ENCODE measurements at regions not wholly inside any gene's neighbourhood (a gene's known extent, or its start where the extent isn't known, plus 50 kb on each side); places are given as distances from the start of the nearest gene placed in this dataset.

DNA sequence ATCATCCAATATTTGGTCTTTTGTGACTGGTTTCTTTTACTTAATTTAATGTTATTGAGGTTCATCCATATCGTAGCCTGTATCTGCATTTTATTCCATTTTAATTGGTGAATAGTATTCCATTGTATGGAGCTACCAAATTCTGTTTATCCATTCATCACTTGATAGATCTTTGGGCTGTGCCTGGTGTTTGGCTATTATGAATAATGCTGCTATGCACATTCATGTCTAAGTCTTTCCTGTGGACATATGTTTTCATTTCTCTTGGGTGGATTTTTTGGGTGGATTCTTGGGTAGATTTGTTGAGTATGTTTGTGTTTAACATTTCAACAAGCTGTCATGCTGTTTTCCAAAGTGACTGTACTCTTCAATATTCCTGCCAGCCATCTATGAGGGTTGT lies 52.5 kb upstream of the NEDD4L start:
- ATAC-seq (ENCODE audit: low read depth), result no peak
- no peaks in the 10 kb centered on the region for H3K36me3 Mint-ChIP-seq
- H3K4me1 Mint-ChIP-seq, result no peaks in the 10 kb centered on the region
- no peak overlapping the region for H3K4me3 Mint-ChIP-seq
- no peak for DNase-seq (ENCODE audit: low spot score in 2 of 2)
- H3K27me3 Mint-ChIP-seq, result peaks cover 2% of the 10 kb centered on the region
- no peak overlapping the region for H3K27ac Mint-ChIP-seq
- no peaks in the 10 kb centered on the region for H3K9me3 Mint-ChIP-seq

DNA sequence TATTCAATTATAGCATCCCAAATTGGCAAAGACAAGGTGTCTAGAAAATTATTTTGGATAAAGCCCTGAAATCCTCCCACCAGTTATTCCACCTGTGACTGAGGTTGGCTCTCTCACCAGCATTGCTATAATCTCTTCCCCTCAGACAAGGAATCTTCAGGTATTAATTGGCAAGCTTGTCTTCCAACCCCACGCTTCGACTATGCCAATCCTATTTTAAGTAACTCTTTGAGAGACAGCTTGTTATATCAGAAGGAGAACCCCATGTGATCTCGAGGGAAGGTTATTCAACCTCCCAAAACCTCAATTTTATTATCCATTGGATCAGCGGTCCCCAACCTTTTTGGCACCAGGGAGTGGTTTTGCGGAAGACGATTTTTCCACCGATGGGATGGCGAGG lies 54.5 kb upstream of the NEDD4L start:
- H3K27me3 Mint-ChIP-seq, result peaks cover 2% of the 10 kb centered on the region
- DNase-seq (ENCODE audit: low spot score in 2 of 2), result no peak
- no peaks in the 10 kb centered on the region for H3K4me1 Mint-ChIP-seq
- ATAC-seq (ENCODE audit: low read depth), result no peak
- no peaks in the 10 kb centered on the region for H3K9me3 Mint-ChIP-seq
- H3K36me3 Mint-ChIP-seq, result no peaks in the 10 kb centered on the region
- no peak overlapping the region for H3K4me3 Mint-ChIP-seq
- H3K27ac Mint-ChIP-seq, result no peak overlapping the region

DNA sequence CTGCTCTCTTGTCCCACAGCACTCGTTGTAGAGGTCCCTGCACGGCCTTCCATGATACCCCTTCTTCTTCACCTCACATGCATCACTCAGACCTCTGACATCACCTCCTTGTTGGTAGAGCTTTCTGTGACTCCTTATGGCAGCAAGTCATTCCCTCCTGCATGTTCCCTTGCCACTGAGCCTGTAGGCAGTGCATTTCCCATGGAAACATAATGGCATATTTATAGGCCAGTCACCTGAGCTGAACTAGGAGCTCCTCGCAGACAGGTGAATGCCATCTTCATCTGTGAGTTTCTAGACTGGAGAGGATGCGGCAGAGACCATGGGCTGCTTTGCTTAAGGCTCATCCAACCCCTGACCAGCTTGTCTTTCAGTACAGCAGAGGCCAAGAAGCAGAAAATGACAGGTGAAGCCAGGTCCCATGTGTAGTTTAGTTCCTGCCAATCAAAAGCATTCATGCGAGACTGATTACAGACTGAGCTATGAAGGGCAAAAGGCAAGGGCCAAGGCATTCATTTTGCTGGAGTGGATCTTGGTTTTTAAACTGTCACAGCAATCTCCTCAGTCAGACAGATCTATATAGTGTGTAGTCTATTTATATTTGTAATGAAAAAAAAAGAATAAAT lies 59.4 kb upstream of the NEDD4L start:
- Mint-ChIP-seq H3K4me1 (peaks cover 7% of the 10 kb centered on the region), H3K9me3 (no peaks in the 10 kb centered on the region), H3K36me3 (no peaks in the 10 kb centered on the region), H3K4me3 (no peak overlapping the region), H3K27ac (no peak overlapping the region), H3K27me3 (no peaks in the 10 kb centered on the region)
- ATAC-seq (ENCODE audit: low read depth), result no peak
- DNase-seq (ENCODE audit: low spot score in 2 of 2), result no peak

GRCh38 chr18:57983965-57984364 lies 60.1 kb upstream of the NEDD4L start:
- no peak overlapping the region for H3K27ac Mint-ChIP-seq
- H3K4me3 Mint-ChIP-seq, result no peak overlapping the region
- no peaks in the 10 kb centered on the region for H3K36me3 Mint-ChIP-seq
- H3K4me1 Mint-ChIP-seq, result peaks cover 7% of the 10 kb centered on the region
- DNase-seq (ENCODE audit: low spot score in 2 of 2) (no peak), ATAC-seq (ENCODE audit: low read depth) (no peak)
- no peaks in the 10 kb centered on the region for H3K9me3 Mint-ChIP-seq
- H3K27me3 Mint-ChIP-seq, result no peaks in the 10 kb centered on the region

DNA sequence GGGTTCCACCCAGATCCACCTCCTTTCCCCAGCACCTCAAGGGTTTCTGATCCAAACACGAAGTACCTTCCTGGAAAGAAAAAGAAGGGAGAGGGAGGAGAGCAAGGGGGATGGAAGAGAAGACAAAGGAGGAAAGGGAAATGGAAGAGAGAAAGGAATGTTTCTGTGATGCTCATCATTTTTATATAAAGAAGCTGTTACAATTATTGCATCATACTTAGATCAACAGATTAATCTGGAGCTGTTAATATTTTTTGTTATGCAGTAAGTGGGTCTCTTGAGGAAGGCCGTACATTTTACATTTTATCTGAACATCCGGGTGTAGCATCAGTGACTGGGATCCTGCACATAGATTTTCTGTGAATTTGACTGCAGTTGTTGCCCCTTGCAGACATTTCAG lies 60.6 kb upstream of the NEDD4L start:
- ATAC-seq (ENCODE audit: low read depth) (no peak), DNase-seq (ENCODE audit: low spot score in 2 of 2) (no peak)
- H3K4me1 Mint-ChIP-seq, result peaks cover 7% of the 10 kb centered on the region
- no peaks in the 10 kb centered on the region for H3K27me3 Mint-ChIP-seq
- no peak overlapping the region for H3K4me3 Mint-ChIP-seq
- H3K27ac Mint-ChIP-seq, result no peak overlapping the region
- no peaks in the 10 kb centered on the region for H3K9me3 Mint-ChIP-seq
- no peaks in the 10 kb centered on the region for H3K36me3 Mint-ChIP-seq

GRCh38 chr18:57982372-57983021 lies 61.5 kb upstream of the NEDD4L start:
- peaks cover 7% of the 10 kb centered on the region for H3K4me1 Mint-ChIP-seq

GRCh38 chr18:57981308-57982028 lies 62.6 kb upstream of the NEDD4L start:
- DNase-seq (ENCODE audit: low spot score in 2 of 2) (no peak), ATAC-seq (ENCODE audit: low read depth) (no peak)
- no peak overlapping the region for H3K4me3 Mint-ChIP-seq
- no peak overlapping the region for H3K27ac Mint-ChIP-seq
- no peaks in the 10 kb centered on the region for H3K27me3 Mint-ChIP-seq
- H3K9me3 Mint-ChIP-seq, result no peaks in the 10 kb centered on the region
- H3K36me3 Mint-ChIP-seq, result no peaks in the 10 kb centered on the region
- H3K4me1 Mint-ChIP-seq, result peaks cover 7% of the 10 kb centered on the region

More at GRCh38 chr18:57982372-57983021, 61.5 kb upstream of the NEDD4L start:
- Mint-ChIP-seq H3K27me3 (no peaks in the 10 kb centered on the region), H3K9me3 (no peaks in the 10 kb centered on the region), H3K36me3 (no peaks in the 10 kb centered on the region), H3K27ac (peak overlapping the region; percentile 32), H3K4me3 (no peak overlapping the region)
- DNase-seq (ENCODE audit: low spot score in 2 of 2) (no peak), ATAC-seq (ENCODE audit: low read depth) (no peak)

GRCh38 chr18:57980573-57981307 lies 63.3 kb upstream of the NEDD4L start:
- no peak for ATAC-seq (ENCODE audit: low read depth)
- no peak overlapping the region for H3K27ac Mint-ChIP-seq
- no peaks in the 10 kb centered on the region for H3K9me3 Mint-ChIP-seq
- no peaks in the 10 kb centered on the region for H3K27me3 Mint-ChIP-seq
- no peaks in the 10 kb centered on the region for H3K36me3 Mint-ChIP-seq
- H3K4me1 Mint-ChIP-seq, result peaks cover 14% of the 10 kb centered on the region
- H3K4me3 Mint-ChIP-seq, result no peak overlapping the region
- no peak for DNase-seq (ENCODE audit: low spot score in 2 of 2)

DNA sequence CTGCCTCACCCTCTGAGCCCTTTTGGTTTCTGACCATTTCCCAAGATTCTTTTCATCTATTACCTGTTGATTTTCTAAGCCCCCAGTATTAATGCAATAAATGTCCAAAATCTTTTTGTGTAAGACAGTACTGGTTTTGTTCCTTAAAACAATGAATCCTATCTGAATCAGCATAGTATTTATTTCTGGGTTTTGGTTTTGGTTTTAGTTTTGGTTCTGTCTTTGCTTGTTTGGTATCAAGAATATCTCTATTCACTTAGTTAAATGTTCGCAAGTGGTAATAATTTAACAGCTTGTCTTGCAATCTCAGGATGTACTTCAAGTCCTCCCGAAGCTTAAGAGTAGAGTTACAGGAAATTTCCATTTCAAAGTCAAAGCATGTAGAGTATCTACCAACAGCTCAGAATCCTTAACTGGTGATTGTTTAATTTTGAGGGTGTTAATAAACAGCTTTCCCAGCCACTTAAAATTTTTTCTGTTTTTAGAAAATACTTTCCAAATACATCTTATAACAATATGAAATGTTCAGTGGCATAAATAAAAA lies 67.7 kb upstream of the NEDD4L start:
- Mint-ChIP-seq H3K9me3 (no peaks in the 10 kb centered on the region), H3K4me1 (peaks cover 8% of the 10 kb centered on the region), H3K36me3 (no peaks in the 10 kb centered on the region), H3K27ac (peak overlapping the region; percentile 86), H3K27me3 (no peaks in the 10 kb centered on the region), H3K4me3 (peak overlapping the region; percentile 76)
- no peak for DNase-seq (ENCODE audit: low spot score in 2 of 2)
- peak; percentile 70 for ATAC-seq (ENCODE audit: low read depth)

DNA sequence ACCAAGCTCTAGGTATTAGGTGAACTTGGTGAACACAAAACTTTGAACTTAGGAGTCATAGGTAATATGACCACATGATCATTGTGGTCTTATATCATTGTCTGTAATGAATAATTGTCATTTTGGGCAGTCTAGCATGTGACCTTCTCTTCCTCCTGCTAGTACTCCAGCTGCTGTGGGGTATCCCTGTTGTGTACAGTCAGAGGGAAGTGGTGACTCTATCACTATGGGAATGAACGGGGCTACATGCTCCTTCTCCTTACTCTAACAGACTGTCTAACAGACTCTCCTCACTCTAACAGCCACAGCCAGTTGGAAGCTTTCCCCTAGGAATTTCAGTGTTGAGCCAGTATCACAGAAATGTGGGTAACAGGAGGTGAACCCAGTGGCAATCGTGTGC lies 68.2 kb upstream of the NEDD4L start:
- H3K9me3 Mint-ChIP-seq, result no peaks in the 10 kb centered on the region
- peak; percentile 53 for ATAC-seq (ENCODE audit: low read depth)
- no peaks in the 10 kb centered on the region for H3K27me3 Mint-ChIP-seq
- peaks cover 8% of the 10 kb centered on the region for H3K4me1 Mint-ChIP-seq
- H3K4me3 Mint-ChIP-seq, result peak overlapping the region; percentile 76
- no peak for DNase-seq (ENCODE audit: low spot score in 2 of 2)
- H3K36me3 Mint-ChIP-seq, result no peaks in the 10 kb centered on the region
- peak overlapping the region; percentile 86 for H3K27ac Mint-ChIP-seq

DNA sequence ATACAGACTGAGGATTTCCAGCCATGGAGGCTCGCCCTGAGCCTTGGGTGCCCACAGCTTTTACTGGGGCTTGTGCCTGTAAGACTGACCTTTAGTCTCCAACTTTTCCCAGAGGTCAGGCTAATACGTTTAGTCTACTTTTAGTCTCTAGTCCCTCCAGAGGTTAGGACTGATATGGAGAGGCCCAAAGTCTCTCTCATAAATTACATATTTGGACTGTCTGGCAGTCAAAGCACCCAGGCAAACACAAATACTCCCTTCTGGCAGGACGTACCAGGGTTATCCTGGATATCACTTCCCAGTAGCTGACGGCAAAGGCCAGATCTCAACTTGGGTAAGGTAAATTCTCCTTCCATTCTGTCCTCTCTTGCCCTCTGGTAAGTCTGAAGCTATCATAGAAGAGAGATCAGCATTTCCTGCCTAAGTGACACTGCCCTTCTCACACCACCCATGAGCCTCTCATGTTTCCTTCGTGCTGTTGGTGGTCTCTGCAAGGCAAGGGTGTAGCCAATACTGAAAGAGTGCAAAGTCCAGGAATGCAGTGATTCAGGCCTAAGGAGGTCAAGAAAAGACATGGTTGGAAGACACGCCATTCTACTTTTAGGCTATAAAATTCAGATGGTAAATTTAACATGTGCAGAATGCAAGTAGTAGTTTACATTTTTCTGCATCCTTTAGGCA lies 69.3 kb upstream of the NEDD4L start:
- Mint-ChIP-seq H3K27me3 (no peaks in the 10 kb centered on the region), H3K9me3 (no peaks in the 10 kb centered on the region), H3K4me3 (no peak overlapping the region), H3K36me3 (no peaks in the 10 kb centered on the region), H3K27ac (no peak overlapping the region), H3K4me1 (peaks cover 15% of the 10 kb centered on the region)
- ATAC-seq (ENCODE audit: low read depth) (no peak), DNase-seq (ENCODE audit: low spot score in 2 of 2) (no peak)

- H3K27me3 Mint-ChIP-seq, result no peaks in the 10 kb centered on the region
- peaks cover 20% of the 10 kb centered on the region for H3K4me1 Mint-ChIP-seq
- no peak for DNase-seq (ENCODE audit: low spot score in 2 of 2)
- no peaks in the 10 kb centered on the region for H3K9me3 Mint-ChIP-seq
- H3K36me3 Mint-ChIP-seq, result no peaks in the 10 kb centered on the region
- no peak for ATAC-seq (ENCODE audit: low read depth)
- no peak overlapping the region for H3K27ac Mint-ChIP-seq
- H3K4me3 Mint-ChIP-seq, result no peak overlapping the region
These were observed 70.1 kb upstream of the NEDD4L start for GRCh38 chr18:57973889-57974288.

DNA sequence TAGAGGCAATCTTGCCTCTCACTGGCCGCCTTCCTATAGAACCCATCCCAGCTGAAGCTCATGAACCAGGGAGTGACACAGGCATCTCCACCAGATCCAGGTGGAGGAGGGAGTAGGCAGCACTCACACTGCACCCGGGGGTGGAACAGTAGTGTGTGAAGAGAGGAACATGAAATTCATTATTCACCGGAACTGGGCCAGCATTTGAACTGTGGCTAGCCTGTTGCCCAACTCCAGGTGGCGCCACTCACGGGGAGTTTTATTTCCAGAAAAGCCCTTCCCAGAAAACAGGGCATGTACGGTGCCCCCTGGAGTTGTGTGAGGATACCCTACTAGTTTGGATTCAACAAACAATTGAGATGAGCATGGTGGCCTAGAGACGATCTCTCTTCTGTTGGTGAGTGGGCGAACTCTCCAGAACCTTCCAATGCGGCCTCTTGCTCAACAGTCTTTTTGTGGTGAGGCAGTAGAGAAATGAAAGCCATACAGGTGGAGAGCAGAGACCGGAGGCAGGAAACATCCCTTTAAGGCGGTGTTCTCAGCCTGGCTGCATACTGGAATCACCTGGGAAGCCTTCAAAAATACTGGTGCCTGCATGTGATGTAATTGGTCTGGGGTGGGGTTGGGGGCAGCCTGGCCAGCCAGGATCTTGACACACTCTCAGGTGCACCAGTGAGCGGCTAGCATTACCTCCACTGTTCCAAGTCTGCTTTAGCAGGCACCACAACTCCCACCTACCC lies 73.5 kb upstream of the NEDD4L start:
- no peak for ATAC-seq (ENCODE audit: low read depth)
- Mint-ChIP-seq H3K4me1 (peaks cover 14% of the 10 kb centered on the region), H3K27ac (no peak overlapping the region), H3K27me3 (no peaks in the 10 kb centered on the region), H3K4me3 (no peak overlapping the region), H3K36me3 (no peaks in the 10 kb centered on the region), H3K9me3 (no peaks in the 10 kb centered on the region)
- DNase-seq (ENCODE audit: low spot score in 2 of 2), result no peak
